ENCODE measurements at regions not wholly inside any gene's neighbourhood (a gene's known extent, or its start where the extent isn't known, plus 50 kb on each side); places are given as distances from the start of the nearest gene placed in this dataset.

- 2% methylated on average over 2 of the region's 2 CpGs for WGBS (ENCODE audit: low lambda C conversion rate)
- no peaks in the 10 kb centered on the region for H3K36me3 ChIP-seq (replicated peaks in 1 of 2; ENCODE audit: control insufficient read depth in 1 of 2, insufficient read depth in 2 of 2, low read length in 2 of 2)
- intact Hi-C loops (cut with micrococcal nuclease; ENCODE audit: unreplicated experiment), result no loop called here
- H3K79me2 ChIP-seq (ENCODE audit: insufficient read depth, low read length), result no peaks in the 10 kb centered on the region
- H3K27ac ChIP-seq (ENCODE audit: extremely low read length, insufficient read depth, low read length), result no peak overlapping the region
- TF ChIP-seq HOXA5 (CRISPR knock-in tag; IDR thresholded peaks at IDR 0.05), result no peak
- TF ChIP-seq ASH2L (IDR thresholded peaks at IDR 0.05; ENCODE audit: insufficient read length, low read depth, low read length), result no peak
- peaks cover 95% of the 10 kb centered on the region for H3K9me3 ChIP-seq (ENCODE audit: low read length)
- CTCF ChIA-PET (ENCODE audit: low intra/inter-chr PET ratio, low total read pairs), result no interaction called here
- H3K27me3 ChIP-seq (ENCODE audit: control insufficient read depth in 1 of 2, insufficient read depth in 2 of 2, low read length in 2 of 2), result no peaks in the 10 kb centered on the region
- BruUV-seq (replicated peaks), result no TSS peak
- H2AFZ ChIP-seq (ENCODE audit: low read length), result no peak overlapping the region
- H3K4me1 ChIP-seq (ENCODE audit: insufficient read depth, low read length), result no peaks in the 10 kb centered on the region
- POLR2A ChIA-PET, result no interaction called here
- FAIRE-seq, result no peak
- no peak overlapping the region for H3K9ac ChIP-seq (ENCODE audit: insufficient read depth, low read depth, low read length)
- in situ Hi-C loops (cut with HindIII; ENCODE audit: extremely low pct_ligation_motif_present, low pct_unique_long_range_greater_than_20kb), result no loop called here
- no peaks in the 10 kb centered on the region for H4K20me1 ChIP-seq (ENCODE audit: insufficient read depth, low read length)
- ATAC-seq, result no peak
- H3K4me3 ChIP-seq (replicated peaks in 1 of 3; ENCODE audit: insufficient read depth in 1 of 3, low read depth in 2 of 3, low read length in 3 of 3), result no peak overlapping the region
- no peak for DNase-seq (ENCODE audit: low spot score)
- no peak overlapping the region for H3K4me2 ChIP-seq (ENCODE audit: low read depth, low read length)
These were observed 880.1 kb upstream of the FBXO33 start for GRCh38 chr14:40312296-40312695.

DNA sequence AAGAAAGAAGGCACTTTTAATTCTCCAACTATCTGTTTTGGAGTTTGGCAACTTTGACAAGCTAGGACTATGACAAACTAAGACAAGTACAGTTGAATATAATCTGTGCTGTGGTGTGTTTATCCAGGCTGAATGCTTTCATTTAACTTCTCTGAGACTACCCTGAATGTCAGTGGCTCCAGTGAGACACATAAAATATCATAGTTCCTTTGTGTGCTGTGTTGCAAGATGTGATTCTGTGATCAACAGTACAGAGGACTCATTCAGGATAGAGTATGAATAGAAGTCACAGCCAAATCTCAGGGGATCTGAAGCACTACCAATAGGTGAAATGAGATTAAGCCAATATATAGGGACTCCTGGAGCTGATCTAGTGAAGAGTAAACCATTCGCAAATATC is 876.9 kb upstream of the FBXO33 start:
- BruUV-seq (replicated peaks), result no TSS peak
- no peaks in the 10 kb centered on the region for H4K20me1 ChIP-seq (ENCODE audit: insufficient read depth, low read length)
- no peak overlapping the region for H2AFZ ChIP-seq (ENCODE audit: low read length)
- DNase-seq (ENCODE audit: low spot score) (no peak), FAIRE-seq (no peak), ATAC-seq (no peak)
- no peak overlapping the region for H3K4me2 ChIP-seq (ENCODE audit: low read depth, low read length)
- intact Hi-C loops (cut with micrococcal nuclease; ENCODE audit: unreplicated experiment) (no loop called here), in situ Hi-C loops (cut with HindIII; ENCODE audit: extremely low pct_ligation_motif_present, low pct_unique_long_range_greater_than_20kb) (no loop called here)
- no peak overlapping the region for H3K27ac ChIP-seq (ENCODE audit: extremely low read length, insufficient read depth, low read length)
- ChIA-PET CTCF (ENCODE audit: low intra/inter-chr PET ratio, low total read pairs) (no interaction called here), POLR2A (no interaction called here)
- H3K9ac ChIP-seq (ENCODE audit: insufficient read depth, low read depth, low read length), result no peak overlapping the region
- H3K9me3 ChIP-seq (ENCODE audit: low read length), result peaks cover 91% of the 10 kb centered on the region
- H3K27me3 ChIP-seq (ENCODE audit: control insufficient read depth in 1 of 2, insufficient read depth in 2 of 2, low read length in 2 of 2), result no peaks in the 10 kb centered on the region
- no peaks in the 10 kb centered on the region for H3K4me1 ChIP-seq (ENCODE audit: insufficient read depth, low read length)
- WGBS (ENCODE audit: low lambda C conversion rate), result 2% methylated on average over 1 of the region's 1 CpG
- no peak overlapping the region for H3K4me3 ChIP-seq (replicated peaks in 1 of 3; ENCODE audit: insufficient read depth in 1 of 3, low read depth in 2 of 3, low read length in 3 of 3)
- H3K79me2 ChIP-seq (ENCODE audit: insufficient read depth, low read length), result no peaks in the 10 kb centered on the region
- H3K36me3 ChIP-seq (replicated peaks in 1 of 2; ENCODE audit: control insufficient read depth in 1 of 2, insufficient read depth in 2 of 2, low read length in 2 of 2), result no peaks in the 10 kb centered on the region
- TF ChIP-seq NCOR1 (IDR thresholded peaks at IDR 0.05; ENCODE audit: borderline replicate concordance, low read length), result no peak
- no peak for TF ChIP-seq ZNF776 (CRISPR knock-in tag; IDR thresholded peaks at IDR 0.05)
- no peak for TF ChIP-seq MAFF (IDR thresholded peaks at IDR 0.05; ENCODE audit: low read depth, low read length)
- TF ChIP-seq ZBTB38 (CRISPR knock-in tag; IDR thresholded peaks at IDR 0.05), result no peak
- TF ChIP-seq, protein P1, sequence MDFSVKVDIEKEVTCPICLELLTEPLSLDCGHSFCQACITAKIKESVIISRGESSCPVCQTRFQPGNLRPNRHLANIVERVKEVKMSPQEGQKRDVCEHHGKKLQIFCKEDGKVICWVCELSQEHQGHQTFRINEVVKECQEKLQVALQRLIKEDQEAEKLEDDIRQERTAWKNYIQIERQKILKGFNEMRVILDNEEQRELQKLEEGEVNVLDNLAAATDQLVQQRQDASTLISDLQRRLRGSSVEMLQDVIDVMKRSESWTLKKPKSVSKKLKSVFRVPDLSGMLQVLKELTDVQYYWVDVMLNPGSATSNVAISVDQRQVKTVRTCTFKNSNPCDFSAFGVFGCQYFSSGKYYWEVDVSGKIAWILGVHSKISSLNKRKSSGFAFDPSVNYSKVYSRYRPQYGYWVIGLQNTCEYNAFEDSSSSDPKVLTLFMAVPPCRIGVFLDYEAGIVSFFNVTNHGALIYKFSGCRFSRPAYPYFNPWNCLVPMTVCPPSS (IDR thresholded peaks at IDR 0.05), result no peak
- no peak for TF ChIP-seq ZNF484 (CRISPR knock-in tag; IDR thresholded peaks at IDR 0.05; ENCODE audit: borderline replicate concordance, low read depth)
- TF ChIP-seq ZNF326 (CRISPR knock-in tag; IDR thresholded peaks at IDR 0.05; ENCODE audit: borderline replicate concordance), result no peak
- TF ChIP-seq ZMAT5 (CRISPR knock-in tag; IDR thresholded peaks at IDR 0.05; ENCODE audit: borderline replicate concordance, low read depth), result no peak
- TF ChIP-seq, protein P2, sequence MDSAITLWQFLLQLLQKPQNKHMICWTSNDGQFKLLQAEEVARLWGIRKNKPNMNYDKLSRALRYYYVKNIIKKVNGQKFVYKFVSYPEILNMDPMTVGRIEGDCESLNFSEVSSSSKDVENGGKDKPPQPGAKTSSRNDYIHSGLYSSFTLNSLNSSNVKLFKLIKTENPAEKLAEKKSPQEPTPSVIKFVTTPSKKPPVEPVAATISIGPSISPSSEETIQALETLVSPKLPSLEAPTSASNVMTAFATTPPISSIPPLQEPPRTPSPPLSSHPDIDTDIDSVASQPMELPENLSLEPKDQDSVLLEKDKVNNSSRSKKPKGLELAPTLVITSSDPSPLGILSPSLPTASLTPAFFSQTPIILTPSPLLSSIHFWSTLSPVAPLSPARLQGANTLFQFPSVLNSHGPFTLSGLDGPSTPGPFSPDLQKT (CRISPR knock-in tag; IDR thresholded peaks at IDR 0.05; ENCODE audit: borderline replicate concordance), result no peak
- no peak for TF ChIP-seq JUN (CRISPR knock-in tag; IDR thresholded peaks at IDR 0.05)
- TF ChIP-seq BCL3 (CRISPR knock-in tag; IDR thresholded peaks at IDR 0.05), result no peak
- no peak for TF ChIP-seq HNRNPH1 (optimal IDR thresholded peaks at IDR 0.05; ENCODE audit: low read depth, low read length)

All from HepG2 (cell line).